GM18502 (cell line): ENCODE measurements at regions not wholly inside any gene's neighbourhood (a gene's known extent, or its start where the extent isn't known, plus 50 kb on each side); places are given as distances from the start of the nearest gene placed in this dataset.

Experiments
- ATAC-seq: cut with Tn5 transposase; IDR thresholded peaks from one replicate; pipeline ENCODE4 v1.9.1; 2021; ENCODE audit warnings: mild to moderate bottlenecking; ENCODE audit not compliant: unreplicated experiment, poor library complexity

DNA sequence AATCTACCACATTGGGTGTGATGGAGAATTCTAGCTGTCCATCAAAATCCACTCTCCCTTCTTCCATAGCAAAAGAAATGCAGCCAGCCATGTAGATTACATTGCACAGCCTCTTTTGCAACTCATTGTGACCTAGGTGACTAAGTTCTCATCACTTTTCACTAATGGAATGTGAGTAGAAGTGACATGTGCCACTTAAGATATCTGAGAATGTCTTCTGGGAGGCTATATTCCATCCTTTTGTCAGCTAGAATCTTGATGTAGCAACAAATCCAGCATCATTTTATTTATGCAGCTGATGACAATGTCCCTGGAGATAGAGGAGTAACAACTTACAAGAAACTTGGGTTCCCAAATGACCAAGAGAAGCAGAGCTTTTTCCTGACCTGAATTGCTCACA is 61.5 kb upstream of the API5 start:
- ATAC-seq, result no peak

DNA sequence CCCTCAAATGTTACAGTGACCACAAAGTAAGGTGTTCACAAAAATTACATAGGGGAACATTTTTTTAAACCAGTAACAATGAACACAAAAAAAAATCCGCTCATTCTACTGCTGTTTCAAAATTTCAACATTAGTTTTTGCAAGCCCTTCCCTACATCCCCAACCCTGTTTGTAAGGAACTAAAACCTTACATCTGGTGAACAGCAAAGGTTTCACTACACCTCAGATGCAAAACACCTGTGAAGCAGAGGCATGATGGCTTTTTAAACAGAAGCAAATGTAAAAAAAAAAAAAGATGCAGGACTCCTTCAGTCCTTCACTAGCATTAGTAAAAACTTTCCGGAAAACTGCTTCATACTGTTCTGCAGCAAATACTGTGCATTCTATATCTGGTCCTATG is 50.0 kb upstream of the API5 start:
- ATAC-seq, result no peak
